ENCODE measurements at regions not wholly inside any gene's neighbourhood (a gene's known extent, or its start where the extent isn't known, plus 50 kb on each side); places are given as distances from the start of the nearest gene placed in this dataset.

DNA sequence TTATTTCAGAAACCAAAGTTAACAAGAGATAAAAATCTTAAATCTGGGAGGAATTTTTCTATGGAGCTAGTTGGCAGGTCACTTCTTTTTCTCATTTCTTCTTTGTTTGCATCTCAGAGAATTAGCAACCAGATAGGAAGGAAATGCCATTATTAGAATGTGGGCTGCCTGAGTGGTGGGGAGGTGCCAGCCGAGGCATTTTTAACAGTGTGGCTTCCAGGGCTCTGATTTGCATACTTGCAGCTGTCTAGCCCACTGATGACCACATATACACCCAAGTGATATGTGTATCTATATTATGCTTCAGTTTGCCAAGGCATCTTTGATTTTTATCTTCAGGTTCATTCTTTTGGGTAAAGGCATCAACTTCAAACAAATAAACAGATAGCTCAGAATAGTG is 206.7 kb downstream of the CLIC5 start:
- H3K4me1 ChIP-seq, result no peaks in the 10 kb centered on the region
- peaks cover 0 to 6% of the 10 kb centered on the region in 2 donors for H3K9me3 ChIP-seq
- H3K36me3 ChIP-seq, result no peaks in the 10 kb centered on the region
- H3K27me3 ChIP-seq, result no peaks in the 10 kb centered on the region
- H3K4me3 ChIP-seq, result no peak overlapping the region
- no peak for DNase-seq (ENCODE audit: low spot score)
- TF ChIP-seq, protein P1, sequence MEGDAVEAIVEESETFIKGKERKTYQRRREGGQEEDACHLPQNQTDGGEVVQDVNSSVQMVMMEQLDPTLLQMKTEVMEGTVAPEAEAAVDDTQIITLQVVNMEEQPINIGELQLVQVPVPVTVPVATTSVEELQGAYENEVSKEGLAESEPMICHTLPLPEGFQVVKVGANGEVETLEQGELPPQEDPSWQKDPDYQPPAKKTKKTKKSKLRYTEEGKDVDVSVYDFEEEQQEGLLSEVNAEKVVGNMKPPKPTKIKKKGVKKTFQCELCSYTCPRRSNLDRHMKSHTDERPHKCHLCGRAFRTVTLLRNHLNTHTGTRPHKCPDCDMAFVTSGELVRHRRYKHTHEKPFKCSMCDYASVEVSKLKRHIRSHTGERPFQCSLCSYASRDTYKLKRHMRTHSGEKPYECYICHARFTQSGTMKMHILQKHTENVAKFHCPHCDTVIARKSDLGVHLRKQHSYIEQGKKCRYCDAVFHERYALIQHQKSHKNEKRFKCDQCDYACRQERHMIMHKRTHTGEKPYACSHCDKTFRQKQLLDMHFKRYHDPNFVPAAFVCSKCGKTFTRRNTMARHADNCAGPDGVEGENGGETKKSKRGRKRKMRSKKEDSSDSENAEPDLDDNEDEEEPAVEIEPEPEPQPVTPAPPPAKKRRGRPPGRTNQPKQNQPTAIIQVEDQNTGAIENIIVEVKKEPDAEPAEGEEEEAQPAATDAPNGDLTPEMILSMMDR (IDR thresholded peaks at IDR 0.05), result no peak
- H3K27ac ChIP-seq, result no peak overlapping the region

DNA sequence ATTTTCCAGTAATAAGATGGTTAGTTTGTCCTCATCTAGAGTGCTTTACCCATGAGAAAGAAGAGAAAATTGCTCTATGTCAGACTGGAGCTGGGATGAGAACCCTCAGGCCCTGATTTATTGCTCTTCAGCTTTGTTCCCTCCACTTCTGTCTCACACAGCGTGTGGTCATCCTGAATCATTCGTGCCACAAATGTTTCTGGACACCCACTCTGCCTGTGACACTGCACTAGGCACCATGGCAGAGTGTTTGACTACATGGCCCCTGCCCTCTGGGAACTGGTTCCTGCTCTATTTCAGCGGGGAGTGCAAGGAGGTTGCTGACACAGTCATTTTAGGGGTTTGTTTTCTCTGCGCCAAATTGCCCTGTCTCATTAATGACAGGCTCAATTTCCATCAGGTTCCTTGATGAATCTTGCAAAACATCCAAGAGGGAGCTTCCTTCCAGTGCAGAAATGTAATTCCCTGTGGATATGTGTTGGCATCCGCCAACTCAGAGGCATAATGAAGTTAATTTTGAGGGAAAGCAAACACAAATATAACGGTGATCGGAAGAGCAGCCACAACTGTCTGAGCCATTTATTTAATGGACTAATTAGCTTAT is 207.5 kb downstream of the CLIC5 start:
- no peaks in the 10 kb centered on the region for H3K4me1 ChIP-seq
- TF ChIP-seq, protein P1 (IDR thresholded peaks at IDR 0.05), result no peak
- no peak for DNase-seq (ENCODE audit: low spot score)
- no peaks in the 10 kb centered on the region for H3K36me3 ChIP-seq
- peaks cover 0 to 6% of the 10 kb centered on the region in 2 donors for H3K9me3 ChIP-seq
- no peak overlapping the region for H3K27ac ChIP-seq
- H3K4me3 ChIP-seq, result no peak overlapping the region
- H3K27me3 ChIP-seq, result no peaks in the 10 kb centered on the region

DNA sequence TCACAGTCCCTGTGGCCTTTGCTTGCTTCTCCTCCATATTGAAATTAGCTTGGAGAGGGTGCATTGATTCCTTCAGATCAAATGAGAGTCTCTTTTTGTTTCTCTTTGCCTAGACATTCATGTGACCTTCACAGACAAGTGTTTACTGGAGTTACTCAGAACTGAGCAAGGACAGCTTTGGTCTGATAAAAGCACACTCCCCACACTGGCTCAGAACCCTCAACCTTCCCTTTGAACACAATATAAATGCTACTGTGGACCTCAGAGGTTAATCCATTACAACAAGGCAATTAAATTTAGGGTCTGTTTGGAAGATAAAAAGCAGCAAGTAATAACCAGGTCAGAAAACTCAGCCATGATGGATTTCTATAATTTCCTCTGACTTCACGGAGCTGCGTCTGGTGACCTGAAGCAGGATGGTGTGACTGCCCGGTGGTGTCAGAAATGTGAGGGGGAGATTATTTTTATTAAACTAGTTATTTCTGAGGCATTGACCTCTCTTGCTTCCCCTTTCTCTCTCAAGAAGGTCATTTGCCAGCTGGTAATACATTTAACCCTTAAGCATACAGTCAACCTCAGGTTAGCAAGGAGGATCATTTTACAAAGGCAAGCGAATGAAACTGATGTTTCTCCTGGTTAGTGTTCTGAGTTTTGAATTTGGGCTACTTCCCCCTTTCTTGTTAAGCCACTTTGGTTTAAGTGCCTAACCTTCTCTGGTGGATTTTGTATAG is 208.2 kb downstream of the CLIC5 start:
- H3K9me3 ChIP-seq, result peaks cover 0 to 6% of the 10 kb centered on the region in 2 donors
- DNase-seq (ENCODE audit: low spot score), result no peak
- no peaks in the 10 kb centered on the region for H3K27me3 ChIP-seq
- H3K4me1 ChIP-seq, result no peaks in the 10 kb centered on the region
- H3K4me3 ChIP-seq, result no peak overlapping the region
- H3K36me3 ChIP-seq, result no peaks in the 10 kb centered on the region
- TF ChIP-seq, protein P1 (IDR thresholded peaks at IDR 0.05), result no peak
- no peak overlapping the region for H3K27ac ChIP-seq

DNA sequence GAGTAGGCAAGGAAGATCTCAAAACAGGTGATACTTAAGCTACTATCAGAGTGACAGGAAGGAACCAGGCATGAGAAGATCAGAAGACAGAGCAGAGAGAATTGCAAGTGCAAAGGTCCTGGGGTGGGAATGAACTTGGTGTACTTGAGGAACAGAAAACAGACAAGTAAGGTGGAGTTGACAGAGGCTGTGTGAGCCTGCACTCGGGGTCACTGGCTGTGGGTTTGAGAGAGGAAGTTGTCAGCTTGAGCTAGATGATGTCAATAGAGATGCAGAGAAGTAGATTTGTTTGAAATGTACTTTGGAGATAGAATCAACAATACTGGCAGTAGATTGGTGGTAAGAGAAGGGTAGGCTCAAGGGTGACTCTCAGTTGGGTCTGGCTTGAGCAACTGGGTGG is 209.5 kb downstream of the CLIC5 start:
- TF ChIP-seq, protein P1 (IDR thresholded peaks at IDR 0.05), result no peak
- Histone ChIP-seq H3K36me3 (no peaks in the 10 kb centered on the region), H3K4me3 (no peak overlapping the region), H3K27ac (no peak overlapping the region), H3K27me3 (no peaks in the 10 kb centered on the region), H3K9me3 (peaks cover 0 to 6% of the 10 kb centered on the region in 2 donors), H3K4me1 (no peaks in the 10 kb centered on the region)
- no peak for DNase-seq (ENCODE audit: low spot score)

DNA sequence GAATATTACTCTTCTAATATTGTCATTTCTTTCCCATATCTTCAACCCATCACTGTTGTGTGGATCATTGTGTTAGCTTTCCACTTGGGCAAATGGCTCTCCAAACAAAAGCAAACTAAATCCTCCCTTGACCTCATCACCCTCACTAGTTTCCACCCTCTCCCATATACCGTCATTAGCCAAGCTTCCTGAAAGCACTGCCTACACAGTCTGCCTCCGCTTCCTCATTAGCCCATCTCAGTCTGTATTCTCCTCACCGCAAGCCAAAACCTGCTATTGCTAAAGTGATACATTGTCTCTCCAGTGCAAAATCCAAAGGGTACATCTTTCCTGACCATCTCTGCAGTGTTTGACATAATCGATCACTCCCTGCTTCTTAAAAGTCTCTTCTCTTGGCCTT is 212.6 kb downstream of the CLIC5 start:
- TF ChIP-seq, protein P1 (IDR thresholded peaks at IDR 0.05), result no peak
- Histone ChIP-seq H3K36me3 (no peaks in the 10 kb centered on the region), H3K27ac (no peak overlapping the region), H3K27me3 (no peaks in the 10 kb centered on the region), H3K9me3 (peaks cover 0 to 6% of the 10 kb centered on the region in 2 donors), H3K4me1 (no peaks in the 10 kb centered on the region), H3K4me3 (no peak overlapping the region)
- DNase-seq (ENCODE audit: low spot score), result no peak
